HG03139 (cell line): ENCODE measurements at regions not wholly inside any gene's neighbourhood (a gene's known extent, or its start where the extent isn't known, plus 50 kb on each side); places are given as distances from the start of the nearest gene placed in this dataset.
"Not testable (repeated sequence)": the region's sequence is repeated elsewhere in the genome, so short reads cannot be mapped to it uniquely, and the experiment has no call there.

ENCODE experiments used
- ATAC-seq: cut with Tn5 transposase; IDR thresholded peaks from one replicate; pipeline ENCODE4 v1.9.1; 2021; ENCODE audit not compliant: unreplicated experiment

DNA sequence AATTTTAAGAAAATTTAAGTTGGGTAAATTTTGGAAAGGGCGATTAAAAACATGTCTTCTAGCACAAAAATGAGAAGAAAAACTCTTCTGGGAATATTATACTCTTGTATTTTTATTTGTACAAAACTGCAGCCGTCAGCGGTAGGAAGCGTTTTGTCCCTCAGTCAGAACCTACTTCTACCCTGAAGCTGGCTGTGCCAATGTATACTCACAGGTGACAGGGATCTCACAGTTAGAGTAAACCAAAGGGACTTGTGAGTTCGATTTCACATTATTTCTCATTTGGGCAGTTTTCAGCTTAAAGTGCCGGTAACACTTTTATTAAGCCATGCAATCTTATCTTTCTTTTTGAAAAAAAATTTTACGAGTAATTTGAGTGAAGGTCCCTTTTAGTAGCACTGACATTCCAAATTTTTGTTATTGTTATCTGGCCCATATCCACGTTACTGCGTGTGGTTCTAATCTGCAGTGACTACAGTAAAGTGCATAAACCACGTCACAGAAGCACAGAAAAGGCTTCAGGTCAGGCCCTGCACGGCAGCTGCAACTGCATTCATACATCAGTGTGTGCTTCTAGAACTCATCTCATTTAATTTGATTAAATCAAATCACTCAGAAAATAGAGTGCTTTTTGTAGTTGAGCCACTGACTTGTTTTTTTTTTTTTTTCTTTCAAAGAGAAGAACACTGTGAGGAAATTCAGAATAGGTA is 387.3 kb downstream of the LIG4 start:
- no peak for ATAC-seq

DNA sequence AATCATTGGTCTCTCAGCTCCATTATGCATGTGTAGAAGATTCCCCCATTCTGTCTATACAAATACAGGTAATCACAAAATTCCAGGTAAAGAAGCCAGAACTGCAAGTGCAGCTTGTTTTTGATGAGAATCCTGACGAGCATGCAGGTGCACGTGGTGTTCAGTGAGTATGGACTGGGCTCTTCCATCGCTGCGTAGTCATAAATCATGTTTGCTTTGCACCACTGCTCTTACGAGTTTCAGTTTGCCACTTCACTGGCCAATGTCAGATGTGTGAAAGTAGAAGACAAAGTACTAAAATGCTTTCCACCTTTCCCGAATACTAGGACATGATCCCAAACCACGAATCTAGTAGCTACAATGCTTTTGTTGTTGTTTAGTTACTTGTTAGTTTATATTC is 390.7 kb downstream of the LIG4 start:
- no peak for ATAC-seq

DNA sequence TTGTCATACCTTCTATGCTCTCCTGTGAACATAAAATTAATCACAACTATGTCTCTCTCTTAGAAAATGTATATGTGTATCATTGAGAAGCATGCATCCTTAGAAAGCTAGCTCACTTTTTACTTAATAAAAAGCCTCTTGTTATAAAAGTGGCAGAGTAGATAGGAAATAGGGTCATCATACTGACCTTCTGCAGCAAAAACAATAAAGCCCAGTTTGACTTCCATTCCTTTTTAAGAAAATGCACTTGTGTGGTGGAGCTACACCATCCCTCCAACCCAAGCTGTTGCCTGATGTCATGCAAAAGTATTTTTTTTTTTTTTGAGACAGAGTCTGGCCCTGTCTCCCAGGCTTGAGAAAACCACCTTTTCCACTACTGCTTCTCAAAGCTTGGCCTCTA is 393.3 kb downstream of the LIG4 start:
- no peak for ATAC-seq

DNA sequence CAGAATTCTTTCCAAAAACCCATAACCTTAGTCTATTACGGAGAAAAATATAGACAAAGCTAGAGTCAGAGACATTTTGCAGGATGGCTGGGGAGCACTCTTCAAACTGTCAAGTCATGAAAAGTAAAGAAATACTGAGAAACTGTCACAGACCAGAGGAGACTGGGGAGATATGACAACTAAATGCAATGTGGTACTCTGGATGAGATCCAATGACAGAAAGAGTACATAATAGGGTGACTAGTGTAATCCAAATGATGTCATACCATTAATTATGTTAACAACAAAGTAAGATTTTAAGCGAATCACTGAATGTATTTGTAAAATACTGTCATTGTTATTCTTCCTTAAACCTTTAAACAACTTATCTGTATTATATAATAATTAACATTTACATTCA is 393.8 kb downstream of the LIG4 start:
- ATAC-seq = no peak

DNA sequence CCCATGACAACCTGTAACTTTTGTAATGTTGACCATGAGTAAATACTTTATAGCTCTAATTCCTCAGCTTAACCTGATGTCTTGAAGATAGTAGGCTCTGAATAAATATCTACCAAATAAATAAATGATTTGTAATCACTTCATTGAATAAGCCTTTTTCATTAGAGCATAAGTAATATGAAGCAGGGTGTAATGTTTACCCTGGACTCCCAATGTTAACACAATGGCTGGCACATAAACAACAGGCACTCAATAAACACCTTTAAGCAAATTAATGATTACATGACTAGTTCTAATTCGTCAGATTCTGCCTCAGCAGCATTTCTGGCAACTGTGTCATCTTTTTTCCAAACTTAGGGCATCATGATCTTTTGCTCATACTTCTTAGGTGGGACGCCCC is 396.3 kb downstream of the LIG4 start:
- no peak for ATAC-seq

DNA sequence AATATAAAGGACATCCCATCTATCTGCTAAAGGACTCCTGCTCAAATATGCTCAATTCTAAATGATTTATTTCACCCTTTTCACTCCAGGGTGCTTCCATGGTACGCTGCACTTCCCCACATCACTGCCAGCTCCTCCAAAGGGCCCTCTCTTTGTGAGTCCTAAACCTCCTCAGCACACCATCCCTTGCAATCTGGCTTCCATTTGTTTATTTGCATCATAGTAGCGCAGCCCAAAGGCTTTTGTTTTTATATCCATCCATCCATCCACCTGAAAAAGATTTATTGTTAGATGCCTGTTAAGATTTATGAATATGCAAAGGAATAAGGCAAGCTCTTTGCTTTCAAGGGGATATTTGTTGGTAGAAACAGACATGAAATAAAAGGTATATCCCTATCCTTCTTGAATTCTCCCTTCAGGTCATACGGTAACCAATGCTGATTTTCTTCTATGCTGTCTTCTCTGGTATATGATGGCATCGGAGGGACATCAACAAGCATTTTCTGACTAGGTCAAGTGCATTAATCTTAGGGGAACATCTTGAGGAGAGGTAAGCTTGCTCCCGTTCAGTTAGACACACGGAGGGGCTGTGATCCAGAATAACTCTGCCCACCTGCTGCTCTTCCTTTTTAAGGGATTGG is 397.6 kb downstream of the LIG4 start:
- no peak for ATAC-seq

DNA sequence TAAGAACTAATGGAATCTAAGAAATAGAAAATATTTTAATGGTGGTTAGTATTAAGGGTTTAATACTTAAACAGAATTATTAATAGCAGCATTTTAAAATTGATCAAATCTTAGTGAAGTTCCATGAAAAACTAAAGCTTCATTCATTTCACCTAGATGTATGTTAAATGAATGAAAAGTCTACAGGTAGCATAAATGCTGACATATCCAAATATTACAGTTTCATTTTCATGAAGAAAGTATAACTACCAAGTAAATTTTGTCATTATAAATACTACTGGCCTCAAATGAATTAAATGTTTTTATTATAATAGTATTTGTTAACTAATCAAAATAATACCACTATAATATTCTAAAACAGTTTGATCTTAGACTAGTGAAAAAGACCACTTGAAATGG is 403.3 kb downstream of the LIG4 start:
- no peak for ATAC-seq

DNA sequence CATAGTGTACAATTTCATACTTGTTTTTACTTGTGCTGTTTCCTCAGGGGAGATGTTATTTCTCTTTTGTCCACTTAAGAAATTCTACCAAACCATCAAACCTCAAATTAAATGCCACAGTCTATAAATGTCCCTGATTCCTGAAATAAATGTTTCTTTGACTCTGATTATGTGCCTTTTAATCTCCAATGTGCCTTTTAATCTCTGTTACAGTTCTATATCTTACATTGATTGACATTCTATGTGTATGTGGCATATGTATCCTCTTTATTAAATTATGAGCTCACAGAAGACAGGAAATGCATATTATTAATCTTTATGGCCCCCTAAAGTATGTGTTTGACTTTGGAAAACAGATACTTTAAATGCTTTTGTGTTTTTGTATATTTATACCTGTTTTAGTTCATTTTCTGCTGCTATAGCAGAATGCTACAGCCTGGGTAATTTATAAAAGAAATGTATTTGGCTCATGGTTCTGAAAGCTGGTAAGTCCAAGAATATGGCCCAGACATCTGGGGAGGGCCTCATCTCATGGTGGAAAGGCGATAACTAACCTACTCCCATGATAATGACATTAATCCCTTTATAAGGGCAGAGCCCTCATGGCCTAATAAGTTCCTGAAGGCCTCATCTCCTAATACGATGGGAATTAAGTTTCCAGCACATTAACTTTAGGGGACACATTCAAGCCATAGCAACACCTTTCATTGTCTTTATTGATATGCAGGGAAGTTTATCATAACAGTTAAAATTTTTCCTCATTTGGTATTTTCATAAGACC is 403.9 kb downstream of the LIG4 start:
- ATAC-seq = no peak

DNA sequence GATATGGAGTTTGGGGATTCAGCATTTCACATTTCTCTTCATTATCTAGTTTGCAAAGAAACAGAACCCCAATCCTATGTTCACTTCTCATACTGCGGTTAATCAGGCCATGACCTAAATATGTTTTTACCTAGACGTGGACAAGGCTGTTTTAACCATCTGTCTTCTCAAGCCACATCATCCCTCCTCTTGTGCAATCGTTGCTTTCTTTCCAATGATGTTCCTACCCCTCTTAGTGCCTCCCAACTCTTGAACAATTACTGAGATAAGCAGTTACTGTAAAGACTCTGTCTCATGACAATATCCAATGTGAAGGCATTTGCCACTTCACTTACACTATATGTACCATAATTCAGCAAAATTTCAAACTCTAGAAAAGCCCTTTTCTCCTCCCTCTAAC is 406.2 kb downstream of the LIG4 start:
- ATAC-seq = no peak

DNA sequence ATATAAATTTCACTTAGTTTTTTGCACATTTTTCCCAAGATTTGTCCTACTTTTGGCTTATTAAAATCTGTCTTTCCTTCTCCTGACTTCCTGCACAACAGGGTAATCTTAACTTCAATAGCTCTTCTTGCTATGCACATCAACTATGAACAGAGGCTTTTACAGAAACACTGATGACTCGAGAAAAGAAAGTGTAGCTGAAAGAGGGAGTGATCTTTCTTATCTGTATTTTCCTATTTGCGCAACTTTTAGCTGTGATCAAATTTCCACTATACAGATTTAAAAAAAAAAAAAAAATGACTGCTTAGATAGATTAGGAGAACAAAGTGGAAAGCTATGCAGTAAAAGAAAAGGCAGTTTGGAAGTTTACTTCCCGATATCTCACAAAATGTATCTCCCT is 406.9 kb downstream of the LIG4 start:
- ATAC-seq = no peak

DNA sequence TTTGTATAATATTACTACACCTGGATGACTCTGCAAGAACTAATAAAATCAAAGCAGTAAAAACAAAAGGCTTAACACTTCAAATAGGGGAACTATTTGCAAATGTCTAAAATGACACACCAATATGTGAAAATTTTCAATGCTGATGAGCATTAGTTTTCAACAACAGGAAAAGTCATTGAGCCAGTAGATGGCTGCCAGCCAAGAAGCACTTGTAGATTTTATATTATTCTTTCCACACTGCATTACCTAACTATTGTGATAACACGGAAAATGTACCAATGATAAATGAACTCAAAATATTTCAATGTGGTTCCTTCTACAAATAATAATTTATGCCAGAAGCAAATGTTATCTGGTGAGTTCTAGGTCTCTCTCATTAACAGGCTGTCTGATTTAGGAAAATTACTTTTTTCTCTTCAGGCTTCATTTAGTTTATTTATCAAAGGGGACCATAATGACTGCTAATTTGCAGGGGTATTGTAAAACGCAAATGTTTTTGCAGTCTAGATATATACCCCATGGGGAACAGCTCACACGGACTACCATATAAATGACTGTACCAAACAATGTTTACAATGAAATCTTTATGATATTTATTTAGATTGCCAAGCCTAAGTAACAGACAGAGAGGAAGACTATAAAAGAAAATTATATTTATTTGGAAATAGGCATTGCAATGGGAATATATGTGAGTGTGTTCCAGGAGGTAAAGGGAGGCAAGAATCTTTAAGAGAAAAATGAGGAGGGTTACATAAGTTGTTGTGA is 407.8 kb downstream of the LIG4 start:
- no peak for ATAC-seq

DNA sequence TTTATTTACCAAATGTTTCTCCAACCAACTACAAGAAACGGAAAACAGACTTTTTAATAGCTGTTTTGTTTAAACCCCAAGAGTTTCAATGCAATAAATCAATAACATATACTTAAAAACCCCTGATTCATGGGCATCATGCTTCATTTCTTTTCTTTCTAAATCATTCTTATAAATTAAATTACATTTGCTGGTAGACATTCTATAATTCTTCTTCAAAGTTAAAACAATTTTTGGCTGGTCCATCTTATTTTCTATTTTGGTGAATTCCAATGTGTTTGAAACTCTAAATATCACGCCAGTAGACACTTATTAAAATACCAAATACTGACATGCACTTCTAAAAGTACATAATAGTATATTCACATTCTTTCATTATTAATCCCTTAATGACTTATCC is 408.6 kb downstream of the LIG4 start:
- no peak for ATAC-seq

DNA sequence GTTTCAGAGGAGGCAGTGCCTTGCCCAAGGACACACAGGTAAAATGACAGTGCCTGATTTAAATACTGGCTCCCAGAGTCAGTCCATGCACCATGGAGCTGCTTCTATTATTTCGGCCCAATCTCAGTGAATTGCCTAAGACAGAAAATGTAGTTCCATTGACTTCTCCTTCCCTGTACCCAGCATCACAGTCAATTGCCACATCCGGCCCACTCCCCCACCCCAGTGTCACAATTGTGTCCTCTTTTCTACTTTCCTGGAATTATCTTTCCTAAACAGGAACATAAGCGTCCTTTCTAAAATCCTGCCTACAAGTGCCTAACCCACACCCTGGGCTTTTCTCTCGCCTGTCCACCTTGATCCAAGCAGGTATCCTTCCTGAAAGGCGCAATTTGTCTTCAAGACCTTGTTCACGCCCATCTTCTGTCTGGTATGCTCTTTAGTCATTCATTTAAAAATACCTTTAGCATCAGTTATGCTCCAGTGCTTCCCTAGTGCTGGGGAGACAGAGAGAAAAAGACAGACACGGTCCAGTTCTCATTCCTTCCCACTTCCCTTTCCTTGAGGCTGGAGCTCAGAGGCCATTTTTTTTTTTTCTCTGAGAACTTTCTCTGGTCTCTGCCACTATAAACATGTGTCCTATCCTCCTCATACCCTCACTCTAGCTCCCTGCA is 411.4 kb downstream of the LIG4 start:
- ATAC-seq = no peak

DNA sequence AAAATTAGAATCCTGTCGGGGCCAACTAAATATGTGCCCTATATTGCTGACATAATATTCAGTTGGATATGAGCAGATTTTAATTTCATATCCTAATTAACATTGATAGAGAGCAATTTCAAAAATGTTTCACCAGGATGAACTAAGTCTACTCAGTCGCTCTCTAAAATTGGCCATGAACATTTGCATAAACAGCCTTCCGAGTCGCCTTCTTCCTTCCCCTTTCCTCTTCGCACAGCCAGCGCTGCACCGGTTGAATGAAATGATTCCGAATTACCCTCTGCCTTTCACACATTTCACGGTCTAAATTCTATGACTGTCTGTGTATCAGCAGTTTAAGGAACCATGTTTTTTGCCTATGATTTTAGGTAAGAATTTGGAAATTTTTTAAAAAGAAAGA is 413.7 kb downstream of the LIG4 start:
- ATAC-seq = no peak

DNA sequence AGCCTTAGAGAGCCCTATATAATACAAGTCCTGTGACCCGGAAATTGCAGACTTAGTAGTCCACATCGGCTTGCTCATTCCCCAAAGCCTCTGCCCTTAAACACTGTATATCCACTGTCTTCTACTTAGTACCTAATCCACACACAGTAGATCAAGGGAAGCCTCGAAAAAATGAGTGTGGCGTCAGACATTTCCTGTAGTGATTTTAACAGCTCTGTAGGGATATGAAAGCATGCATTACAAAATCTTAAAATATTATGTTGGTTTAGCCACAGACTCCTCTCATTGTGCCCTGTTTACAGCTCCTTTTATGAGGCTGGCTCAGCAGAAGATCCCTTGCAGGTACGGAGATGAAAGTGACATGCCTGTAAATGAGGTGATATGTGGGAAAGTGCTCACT is 416.3 kb downstream of the LIG4 start:
- ATAC-seq = no peak

DNA sequence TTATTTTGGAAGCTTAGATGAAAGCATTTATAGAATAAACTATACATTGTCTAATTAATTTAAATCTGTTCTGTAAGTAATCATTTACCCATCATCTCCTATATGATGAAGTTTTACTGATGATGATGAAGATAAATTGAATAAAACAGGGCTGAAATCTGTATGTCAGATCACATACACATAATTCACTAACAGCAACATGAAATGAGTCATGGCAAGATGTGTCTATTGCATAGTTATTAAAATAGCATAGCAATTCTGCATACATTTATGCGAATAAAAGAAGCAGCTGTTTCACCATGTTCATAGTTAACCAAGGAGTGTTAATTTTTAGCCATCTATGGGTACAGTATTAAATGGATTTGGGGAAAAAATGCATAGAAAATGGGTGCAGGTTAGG is 424.9 kb downstream of the LIG4 start:
- ATAC-seq = no peak

DNA sequence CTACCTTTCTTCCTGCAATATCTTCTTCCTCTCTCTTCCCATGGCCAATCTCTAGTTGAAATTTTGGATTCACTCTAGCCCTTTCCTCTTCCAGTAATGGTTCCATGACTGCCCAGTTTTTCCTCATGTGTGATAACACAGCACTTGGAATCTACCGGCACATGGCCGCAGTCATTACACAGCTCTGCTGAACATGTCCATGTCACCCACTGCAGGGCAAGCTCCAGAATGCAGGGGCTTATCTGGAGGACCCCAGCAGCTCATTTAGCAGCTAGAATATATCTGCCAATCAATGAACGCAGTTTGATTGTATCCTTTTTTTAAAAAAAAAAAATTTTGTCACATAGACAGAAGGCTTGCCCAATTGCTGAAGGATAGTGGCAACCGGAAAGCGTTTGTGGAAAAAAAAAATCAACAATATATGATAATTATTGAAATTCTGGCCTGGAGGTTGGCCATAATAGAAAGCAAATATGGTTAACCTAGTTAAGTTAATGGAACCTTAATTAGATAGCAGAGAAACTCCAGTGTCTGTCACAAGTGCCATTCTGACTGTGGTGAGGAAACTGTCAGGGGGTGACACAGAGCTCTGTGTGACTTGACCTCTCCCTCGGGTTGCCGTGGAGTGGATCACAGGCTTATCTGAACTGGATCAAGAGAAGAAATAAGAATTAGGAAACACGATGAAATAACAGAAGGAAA is 426.7 kb downstream of the LIG4 start:
- ATAC-seq = no peak

DNA sequence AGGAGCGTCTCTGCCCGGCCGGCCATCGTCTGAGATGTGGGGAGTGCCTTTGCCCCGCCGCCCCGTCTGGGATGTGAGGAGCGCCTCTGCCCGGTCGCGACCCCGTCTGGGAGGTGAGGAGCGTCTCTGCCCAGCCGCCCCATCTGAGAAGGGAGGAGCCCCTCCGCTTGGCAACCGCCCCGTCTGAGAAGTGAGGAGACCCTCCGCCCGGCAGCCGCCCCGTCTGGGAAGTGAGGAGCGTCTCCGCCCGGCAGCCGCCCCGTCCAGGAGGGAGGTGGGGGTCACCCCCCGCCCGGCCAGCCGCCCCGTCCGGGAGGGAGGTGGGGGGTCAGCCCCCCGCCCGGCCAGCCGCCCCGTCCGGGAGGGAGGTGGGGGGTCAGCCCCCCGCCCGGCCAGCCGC is 432.7 kb downstream of the LIG4 start:
- not testable (repeated sequence) for ATAC-seq

DNA sequence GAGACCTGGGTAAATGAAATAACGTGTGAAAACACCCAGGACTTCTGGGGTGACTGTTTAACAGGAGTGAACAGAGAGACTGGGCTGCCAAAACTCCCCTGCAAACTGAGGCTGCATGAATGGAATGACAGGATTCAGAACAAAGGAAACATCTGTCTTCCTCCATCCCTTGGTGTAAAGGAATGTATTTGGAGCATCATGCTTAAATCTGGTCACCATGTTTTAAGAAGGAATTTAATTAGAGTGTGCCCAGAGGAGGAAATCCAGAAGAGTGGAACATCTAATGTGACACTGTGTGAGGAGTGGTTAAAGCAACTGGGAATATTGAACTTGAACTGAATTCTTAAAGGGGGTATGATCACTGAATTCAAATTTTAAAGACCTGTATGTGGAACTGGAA is 437.2 kb downstream of the LIG4 start:
- no peak for ATAC-seq

DNA sequence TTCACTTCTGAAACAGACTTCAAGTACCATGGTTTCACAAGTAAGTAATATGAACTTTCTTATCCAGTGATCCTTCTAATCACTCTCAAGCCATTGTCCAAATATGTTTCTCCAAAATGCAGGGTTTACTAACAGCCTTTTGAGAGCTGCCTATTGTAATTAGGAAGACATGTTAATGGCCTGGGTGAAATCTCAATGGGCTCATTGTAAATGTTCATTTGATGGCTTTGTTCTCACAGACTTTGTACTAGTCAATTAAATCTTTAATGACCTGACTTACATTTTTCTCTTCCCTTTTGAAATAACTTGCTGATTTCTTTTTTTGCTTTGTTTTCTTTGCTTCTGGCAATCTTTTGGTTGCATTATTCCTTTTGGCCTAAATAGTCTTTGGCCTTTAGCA is 444.8 kb downstream of the LIG4 start:
- no peak for ATAC-seq
